ENCODE measurements at regions not wholly inside any gene's neighbourhood (a gene's known extent, or its start where the extent isn't known, plus 50 kb on each side); places are given as distances from the start of the nearest gene placed in this dataset.

DNA sequence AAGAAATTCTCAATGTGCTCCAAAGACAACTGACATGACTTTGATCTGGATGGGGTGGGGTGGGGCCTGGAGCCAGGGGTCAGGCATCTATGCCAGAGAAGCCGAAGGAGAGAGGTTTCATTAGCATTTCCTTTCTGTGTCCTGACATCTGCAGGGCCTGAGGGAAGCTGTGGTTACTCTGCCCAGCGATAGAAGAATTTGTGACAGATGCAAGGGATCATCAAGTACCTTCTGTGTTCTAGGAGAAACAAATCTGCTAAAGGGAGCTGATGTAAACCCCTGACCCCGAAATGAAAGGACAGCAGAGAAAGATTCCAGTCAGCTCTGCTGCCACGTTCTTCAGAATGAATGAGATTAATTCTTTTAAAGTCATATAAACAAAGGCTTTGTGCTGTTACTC lies 335.7 kb downstream of the PRELID2 start:
- peak; percentile 20 for DNase-seq

DNA sequence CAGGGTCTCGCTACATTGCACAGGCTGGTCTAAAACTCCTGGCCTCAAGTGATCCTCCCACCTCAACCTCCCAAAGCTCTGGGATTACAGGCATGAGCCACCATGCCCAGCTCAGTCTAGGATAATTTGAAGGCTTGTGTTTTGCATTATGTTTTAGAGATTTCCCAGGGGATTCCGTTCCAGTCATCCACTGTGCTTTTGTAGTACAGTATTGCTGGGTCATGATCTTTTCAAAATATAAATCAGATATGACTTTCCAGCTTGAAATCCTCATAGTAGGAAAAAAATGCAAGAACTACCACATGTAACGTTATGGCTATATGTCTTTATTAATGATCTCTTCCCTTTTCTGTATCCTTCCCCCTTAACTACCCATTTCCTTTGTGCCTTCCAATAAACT lies 338.1 kb downstream of the PRELID2 start:
- DNase-seq: peak; percentile 65

DNA sequence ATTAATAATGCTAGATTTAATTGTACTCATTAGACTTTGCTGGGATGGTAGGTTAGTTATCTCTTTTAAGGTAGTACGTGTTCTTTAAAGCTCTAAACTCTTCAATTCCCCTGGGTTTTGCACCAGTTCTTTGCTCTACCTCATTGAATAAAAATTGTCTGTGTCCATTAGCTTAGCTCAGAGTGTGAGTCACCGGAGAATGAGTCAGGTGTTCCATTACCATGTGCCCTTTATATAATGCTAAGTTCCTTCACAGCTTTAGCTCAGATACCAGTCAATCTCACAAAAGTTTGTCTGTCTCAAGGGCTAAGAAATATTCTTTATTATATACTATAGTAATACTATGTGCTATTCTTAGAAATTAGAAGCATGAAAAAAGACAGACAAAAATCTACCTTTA lies 339.4 kb downstream of the PRELID2 start:
- peak; percentile 93 for DNase-seq

DNA sequence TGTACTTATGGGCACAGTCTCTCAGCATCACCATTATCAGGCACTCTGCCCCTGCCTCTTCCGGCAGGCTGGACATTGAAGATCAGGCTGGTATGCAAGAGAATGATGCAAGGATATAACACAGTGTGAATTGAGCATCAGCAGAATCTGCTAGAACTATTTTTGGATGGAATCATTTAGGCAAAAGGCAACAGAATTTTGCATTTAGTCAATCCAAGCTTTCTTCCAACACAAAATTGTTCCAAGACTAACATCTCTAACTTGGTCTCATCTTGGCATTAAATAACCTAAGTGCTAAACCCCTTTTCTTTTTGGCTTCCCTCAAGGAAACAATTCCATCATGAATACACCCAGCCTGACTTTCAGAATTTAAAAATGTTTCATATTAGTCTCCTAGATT lies 339.9 kb downstream of the PRELID2 start:
- peak; percentile 41 for DNase-seq

DNA sequence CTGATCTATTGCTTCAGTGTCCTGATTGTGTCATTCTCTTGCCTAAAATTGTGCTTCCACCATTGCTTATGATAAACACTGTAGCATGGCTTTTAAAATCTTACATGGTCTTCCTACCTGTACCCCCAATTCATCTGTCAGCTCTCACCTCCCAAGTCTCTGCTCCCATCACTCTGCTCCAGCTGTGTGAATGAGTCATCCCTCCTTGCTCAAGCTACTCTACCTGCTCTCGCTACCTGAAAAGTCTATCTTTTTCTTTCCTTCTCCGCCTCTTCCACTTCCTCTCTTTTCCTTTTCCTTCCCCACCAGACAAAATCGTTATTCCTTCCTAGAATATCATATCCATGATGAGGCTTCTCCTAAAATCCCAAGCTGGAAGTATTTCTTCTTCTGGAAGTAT lies 341.7 kb downstream of the PRELID2 start:
- DNase-seq: no peak

DNA sequence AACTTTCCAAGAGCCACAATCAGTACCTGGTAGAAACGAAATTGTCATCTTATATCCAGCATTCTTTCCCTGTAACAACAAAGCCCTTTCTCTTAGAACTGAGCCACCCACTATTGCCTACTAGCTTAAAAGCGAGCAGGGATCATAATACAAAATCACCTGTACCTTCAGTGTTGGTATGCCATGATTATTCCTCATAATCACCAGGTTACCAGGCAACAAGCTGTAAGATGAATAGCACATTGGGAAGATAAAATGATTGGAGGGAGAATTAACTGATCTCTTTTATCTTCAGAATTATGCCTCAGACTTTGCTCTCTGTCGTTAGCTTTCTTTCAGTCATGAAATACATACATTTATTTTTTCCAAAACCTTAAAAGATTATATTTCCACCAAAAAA lies 345.6 kb downstream of the PRELID2 start:
- DNase-seq: no peak

DNA sequence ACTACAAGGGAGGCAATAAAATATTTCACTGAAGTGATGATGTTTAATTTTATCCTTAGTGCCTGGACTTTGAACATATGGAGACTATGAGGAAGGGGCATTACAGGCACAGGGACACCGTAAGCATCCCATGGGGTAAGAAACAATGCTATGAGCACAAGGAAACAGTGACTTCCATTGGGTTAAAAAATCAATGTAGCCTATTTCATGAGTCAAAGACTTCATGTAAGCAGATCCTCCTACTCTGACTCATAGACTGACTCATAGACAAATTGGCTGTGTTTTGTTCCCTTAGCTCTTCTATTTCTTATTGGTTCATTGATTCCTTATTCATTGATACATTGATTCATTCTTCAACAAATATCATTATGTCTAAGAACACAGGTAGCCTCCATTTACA lies 351.0 kb downstream of the PRELID2 start:
- peak; percentile 67 for DNase-seq

DNA sequence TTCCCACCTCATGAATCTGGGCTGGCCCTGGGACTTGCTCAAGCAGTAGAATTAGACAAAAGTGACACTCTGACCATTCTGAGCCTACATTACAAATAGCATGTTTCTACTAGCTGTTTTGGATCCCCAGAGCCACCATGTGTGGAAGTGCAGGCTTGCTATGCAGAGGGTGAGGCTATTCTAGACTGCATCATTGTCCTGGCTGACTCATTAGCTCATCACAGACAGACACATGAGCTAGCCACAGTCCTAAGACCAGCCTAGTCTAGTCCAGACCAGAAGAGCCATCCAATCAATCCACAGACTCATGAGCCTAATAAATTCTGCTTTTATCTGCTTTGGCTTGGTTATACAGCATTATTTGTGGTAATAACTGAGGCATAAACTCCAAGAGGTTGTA lies 351.9 kb downstream of the PRELID2 start:
- DNase-seq: peak; percentile 63

DNA sequence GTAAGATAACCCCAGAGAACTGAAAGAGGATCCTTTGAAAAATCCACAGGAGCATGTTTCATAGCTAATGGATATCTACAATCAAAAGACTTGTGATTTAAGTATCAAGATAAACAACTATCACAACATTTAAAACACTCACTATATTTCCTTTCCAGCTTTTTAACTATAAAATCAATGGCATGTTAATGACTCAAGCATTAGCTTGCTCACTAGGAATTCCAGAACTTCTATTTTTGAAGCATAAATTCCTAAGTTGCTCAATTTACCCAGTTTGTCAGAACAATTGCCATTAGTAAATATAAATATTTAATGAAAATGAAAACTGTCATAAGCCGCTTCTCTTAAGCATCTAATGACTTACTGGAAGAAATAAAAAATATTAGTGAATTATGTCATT lies 355.3 kb downstream of the PRELID2 start:
- DNase-seq: no peak

DNA sequence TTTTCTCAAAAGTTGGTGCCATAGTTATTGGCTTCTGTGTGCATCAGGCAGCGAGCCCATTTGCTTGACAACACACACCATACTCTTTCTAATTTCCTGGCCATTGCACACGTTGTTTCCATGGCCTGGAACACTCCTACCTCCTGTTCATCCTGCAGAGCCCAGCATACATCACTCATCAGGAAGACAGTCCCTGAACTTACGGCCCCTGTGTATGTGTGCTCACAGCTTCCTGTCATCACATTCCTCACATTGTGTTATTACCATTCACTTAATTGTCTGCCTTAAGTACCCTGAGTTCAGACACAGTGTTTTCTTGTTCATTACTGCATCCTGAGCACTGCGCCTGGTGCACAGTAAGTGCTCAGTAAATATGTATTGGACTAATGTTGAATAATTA lies 355.9 kb downstream of the PRELID2 start:
- peak; percentile 38 for DNase-seq

DNA sequence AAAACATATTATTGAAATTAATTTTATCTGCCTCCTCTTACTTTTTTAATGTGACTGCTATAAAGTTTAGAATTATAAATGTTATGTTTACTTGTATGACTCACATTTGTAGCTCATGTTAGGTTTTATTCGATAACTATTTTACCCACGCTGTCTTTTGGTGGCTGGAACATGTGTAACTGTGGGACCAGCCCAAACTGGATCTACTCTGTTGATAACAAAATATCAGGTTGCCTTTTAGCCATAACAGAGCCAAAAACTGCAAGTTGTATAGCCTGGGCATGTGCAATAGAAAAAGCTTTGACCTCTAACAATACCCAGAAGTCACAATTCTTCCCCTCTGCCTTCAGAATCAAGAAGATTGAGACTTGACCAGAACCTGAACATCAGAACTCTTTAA lies 356.5 kb downstream of the PRELID2 start:
- no peak for DNase-seq

DNA sequence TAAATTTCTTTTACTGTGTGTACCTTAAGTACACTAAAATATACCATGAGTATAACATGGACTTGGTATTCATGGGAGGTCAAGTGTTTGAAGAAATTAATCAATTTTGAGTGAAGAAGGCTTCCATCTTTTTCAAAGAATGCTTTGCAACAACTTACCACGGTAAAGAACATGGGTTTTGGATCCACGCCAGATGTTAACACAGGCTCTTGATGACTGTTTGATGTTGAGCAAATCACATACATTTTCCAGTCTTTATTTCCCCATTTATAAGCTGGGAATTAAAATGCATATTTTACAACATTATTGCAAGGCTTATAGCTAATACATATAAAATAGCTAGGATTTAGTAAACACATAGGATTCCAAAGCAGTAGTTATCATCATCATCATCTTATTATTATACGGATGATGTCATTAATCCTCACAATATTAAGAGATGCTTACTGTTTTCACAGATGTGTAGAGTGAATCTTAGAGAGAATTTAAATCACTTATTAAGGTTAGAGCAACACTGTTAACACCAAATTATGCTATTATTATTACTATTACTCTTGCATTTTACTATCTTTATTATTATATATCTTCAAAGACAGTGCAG lies 362.0 kb downstream of the PRELID2 start:
- DNase-seq: no peak

DNA sequence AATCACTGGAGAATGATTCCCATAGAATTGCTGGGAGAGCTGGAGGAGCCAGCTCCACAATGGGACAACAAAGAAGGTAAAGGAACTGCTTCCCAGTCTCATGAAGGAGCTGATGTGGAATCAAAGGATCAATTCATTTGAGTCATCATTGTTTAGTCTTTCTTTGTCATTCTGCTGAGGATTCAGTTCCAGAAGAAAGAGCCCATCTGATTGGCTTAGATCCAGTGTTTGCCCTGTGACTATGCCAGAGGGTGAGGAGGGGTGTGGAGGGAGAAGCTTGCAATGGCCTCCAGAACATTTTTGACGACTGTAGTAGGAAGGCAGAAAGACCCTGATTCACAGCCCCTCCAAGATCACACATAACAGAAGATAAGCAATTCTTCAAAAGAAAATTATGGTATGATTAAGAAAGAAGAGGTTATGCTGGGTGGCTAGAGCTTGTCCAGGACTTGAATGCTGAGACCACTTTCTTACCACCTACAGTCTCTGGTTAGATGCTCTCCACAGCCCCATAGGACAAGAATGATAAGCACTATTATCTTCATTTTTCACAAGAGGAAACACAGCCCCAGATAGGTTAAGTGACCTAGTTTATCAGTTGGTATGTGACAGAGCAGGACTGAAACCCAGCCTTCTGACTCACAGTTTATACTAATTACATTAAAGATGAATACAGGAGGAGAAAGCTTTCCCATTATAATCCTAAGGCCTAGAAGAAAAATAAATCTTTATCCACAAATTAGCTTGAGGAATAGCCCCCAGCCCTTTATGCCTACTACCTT lies 363.1 kb downstream of the PRELID2 start:
- no peak for DNase-seq

DNA sequence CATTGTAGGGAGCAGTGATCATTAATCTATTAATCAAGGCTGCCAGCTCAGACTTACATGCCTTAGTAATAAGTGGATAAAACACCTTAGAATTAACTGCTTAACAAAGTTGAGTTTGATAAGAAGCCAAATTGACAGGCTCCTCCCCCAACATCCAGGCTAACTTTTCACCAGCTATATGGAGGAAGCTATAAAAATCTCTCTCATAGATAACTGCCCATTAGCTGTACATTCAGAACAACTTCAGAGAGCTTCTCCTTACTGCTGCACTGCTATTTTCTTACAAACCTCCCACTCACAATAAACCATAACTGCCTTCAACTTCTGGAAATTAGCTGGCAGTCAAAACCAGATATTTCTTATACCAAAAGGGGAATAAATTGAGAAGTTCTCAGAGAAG lies 364.1 kb downstream of the PRELID2 start:
- no peak for DNase-seq

DNA sequence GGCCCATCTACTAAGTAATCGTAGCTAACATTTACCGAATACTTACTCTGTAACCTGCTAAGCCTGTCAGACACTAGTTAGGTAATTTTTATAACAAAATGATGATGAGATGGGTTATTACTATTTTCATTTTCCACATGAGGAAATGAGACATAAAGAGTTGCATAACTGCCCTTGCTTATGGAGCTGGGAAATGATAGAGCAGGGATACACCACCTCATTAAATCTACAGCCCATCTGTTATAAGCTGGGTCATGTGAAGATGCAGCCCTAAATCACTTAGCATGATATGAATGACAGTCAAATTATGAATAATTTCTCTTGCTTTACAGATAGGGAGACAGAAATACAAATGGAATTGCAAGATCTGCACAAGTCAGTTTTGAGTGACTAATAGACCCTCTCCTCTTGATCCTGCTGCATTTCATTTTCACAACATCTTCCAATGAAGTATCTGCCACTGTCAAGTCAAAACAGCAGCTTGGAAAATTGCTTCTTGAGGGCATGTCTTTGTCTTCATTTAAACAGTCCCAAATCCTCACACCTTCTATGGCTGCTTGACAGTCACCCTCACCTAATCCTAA lies 364.7 kb downstream of the PRELID2 start:
- no peak for DNase-seq

DNA sequence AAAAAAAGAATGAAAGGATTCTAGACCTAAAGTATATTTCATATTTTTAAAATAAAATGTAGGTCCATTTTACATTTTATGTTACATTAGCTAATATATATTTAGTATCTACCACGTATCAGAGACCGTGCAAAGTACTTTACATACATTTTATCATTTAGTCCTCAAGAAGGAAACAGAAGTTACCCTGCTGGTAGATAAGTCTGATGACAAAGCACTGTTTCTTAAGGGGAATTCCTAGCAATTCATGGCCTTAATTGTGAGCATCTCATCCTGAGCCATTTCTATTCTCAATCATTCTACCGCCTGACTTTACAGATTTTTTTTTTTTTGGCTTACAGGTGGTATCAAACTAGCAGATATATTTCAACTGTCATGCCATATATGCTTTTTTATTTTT lies 367.7 kb downstream of the PRELID2 start:
- DNase-seq: no peak

DNA sequence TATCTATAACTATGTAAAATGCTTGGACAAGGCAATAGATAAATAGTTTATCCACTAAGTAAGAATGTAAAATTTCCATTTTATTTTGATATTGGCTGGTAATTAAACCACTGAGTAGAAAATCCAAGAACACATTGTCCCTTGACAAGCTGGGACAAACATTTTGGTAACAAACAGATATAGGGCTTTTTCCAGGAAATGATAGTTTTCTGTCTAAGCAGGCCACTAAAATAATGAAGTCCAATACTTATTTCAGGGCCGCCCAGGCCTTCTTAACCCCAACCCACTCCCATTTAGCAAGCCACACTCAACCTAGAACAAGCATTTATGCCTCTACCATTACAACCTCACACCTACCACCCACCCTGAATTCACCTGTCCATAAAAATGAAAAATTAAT lies 368.6 kb downstream of the PRELID2 start:
- no peak for DNase-seq

DNA sequence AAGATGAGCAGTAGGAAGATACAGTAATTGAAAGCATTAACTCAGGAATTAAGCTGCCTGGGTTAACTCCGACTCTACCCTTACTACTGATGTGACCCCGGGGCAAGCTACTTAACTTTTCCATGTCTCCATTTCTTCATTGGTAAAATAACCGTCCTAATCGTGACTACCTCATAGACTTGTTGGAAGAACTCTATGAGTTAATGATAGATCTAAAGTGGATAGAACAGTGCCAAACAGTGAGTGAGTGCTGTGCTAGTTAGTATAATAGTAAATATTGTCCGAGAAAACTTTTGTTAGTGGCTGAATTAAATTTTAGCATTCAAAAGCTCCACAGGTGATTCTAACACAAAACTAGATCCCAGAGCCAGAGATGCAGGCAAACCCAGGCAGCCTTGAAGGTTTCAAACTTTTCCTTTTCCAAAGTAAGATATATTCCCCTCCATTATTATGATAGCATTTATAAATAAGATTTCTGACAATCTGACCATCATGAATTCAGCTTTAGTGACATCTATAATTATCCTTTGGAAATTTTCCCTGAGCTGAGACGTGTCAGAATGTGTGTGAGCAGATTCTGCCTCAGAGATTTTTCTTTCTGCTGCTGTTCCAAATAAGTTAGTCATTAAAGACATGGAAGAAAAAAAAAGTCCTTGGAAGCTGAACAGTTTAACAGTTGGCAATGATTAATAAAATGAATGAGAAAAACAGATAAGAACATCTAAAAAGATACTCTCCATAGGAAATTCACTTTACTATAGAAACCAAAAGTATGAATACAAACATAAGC lies 369.5 kb downstream of the PRELID2 start:
- DNase-seq: no peak

DNA sequence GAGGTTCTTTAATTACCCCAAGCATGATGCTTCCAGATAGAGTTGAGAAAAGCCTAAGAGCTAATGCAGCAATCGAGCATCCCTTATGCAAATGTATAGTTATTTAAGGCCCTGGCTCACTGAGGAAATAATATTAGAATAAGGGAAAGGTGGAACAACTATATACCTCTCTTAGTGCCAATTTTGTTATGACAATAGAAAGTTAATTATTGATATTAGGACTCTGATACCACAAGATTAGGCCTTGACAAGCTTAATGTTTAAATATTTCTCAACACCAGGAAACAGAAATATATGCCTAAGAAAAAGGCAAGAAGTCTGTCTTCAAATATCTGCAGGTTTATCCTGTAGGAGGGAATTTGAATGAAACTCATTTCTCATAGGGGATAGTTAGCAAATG lies 371.0 kb downstream of the PRELID2 start:
- DNase-seq: no peak

DNA sequence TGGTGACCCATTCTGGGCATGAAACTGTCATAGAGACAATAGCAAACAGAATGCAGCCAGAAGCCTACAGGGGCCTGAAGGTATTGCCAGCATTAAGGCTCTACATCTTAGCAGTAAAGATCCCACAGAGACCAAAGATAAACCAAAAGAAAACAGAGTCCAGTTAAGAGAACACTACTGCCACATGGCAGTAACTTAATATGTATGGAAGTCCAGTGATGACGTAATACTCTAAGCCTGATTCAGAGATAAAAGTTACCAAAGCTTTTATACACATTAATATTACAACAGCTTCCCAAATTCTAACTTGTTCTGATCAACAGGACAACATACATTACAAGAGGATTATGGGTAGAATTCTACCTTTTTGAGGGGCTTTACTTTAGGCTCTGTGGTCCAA lies 371.5 kb downstream of the PRELID2 start:
- DNase-seq: no peak

DNA sequence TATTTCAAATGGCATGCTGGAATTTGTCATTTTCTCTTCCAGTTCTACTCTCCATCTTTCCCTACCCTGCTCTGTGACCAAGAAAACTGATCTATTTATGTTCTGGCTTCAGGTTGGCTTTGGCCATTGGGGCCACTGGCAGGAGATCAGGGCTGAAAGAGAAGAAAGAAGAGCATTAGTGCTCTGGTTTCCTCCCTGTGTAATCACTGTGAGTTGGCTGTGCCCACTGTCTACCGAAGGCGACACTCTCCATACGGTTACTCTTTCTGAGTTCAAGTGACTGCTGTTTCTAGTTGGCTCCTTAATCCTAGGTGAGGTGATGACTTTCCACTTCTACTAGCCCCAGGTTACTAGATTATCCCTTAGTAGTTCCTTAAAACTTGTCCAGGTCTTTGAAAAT lies 372.6 kb downstream of the PRELID2 start:
- DNase-seq: no peak

DNA sequence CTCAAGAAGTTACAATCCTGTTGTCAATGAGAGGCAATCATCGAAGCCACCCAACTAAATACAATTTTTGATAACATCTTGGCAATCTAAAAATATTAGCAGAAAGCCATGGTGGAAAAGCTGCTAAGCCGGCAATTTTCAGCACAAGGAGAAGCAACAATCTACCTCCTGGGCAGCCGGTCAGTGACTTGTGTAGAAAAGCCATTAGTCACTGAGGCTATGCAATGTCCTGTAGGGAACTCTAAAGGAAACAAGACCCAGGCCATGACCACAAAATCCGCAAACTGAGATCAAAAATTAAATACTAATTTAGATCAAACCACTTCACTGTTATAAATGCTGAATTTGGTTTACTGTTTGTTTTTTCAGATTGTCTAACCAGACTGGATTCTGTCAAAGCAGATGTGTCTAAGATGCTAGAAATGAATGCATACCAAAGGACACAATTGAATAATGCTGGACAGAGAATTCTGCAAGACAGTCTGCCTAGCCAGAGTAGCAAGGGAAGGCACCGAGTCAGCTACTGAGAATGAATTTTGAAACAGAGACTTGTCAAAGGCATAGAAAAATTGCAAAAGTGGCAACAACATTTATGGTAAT lies 384.8 kb downstream of the PRELID2 start:
- no peak for DNase-seq

DNA sequence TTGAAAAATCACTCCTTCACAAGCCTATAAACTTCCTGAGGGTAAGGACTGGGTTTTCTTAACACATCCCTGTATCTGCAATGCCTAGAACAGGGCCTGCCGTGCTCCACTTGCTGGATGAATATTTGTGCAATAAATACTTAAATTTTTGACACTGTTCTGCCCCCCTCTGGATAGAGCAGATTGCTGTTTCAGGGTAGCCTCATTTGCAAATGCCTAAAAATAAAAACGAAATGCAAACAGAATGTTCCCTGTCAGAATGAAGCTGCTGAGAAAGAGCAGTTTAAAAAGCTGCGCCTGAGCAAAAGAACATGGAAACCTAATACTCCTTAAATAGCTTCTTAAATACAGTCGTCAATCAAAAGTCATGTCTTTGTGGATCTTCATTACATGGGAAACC lies 385.3 kb downstream of the PRELID2 start:
- no peak for DNase-seq
